ENCODE measurements at regions not wholly inside any gene's neighbourhood (a gene's known extent, or its start where the extent isn't known, plus 50 kb on each side); places are given as distances from the start of the nearest gene placed in this dataset.

DNA sequence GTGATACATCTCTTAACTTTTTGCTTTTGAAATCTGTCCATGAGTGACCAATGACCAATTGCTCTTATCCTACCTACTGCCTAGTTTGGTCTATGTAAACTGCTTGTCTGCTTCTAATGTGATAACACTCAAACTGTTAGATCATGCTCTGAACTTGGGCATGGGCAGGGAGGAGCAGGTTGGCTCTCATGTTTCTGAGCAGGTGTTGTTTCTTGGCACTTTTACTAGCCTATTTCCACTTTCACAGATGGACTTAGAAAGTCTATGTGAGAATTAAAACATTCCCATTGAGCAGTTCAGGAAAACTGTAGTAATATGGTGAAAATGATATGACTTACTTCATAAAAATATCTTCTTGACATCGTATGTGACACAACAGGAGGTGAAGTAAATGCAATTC lies 538.4 kb downstream of the HACE1 start:
- TF ChIP-seq CTCF (IDR thresholded peaks at IDR 0.05): no peak
- TF ChIP-seq USF1 (IDR thresholded peaks at IDR 0.05; ENCODE audit: borderline replicate concordance, low read depth): no peak
- TF ChIP-seq RAD21 (IDR thresholded peaks at IDR 0.05; ENCODE audit: low read length): no peak
- no peak for TF ChIP-seq SMC3 (IDR thresholded peaks at IDR 0.05; ENCODE audit: low read depth, low read length)
- no peak for TF ChIP-seq YY1 (IDR thresholded peaks at IDR 0.05; ENCODE audit: low read depth)
- no peak for TF ChIP-seq POLR2AphosphoS5 (IDR thresholded peaks at IDR 0.05; ENCODE audit: low read depth, low read length)
- TF ChIP-seq, protein P1, sequence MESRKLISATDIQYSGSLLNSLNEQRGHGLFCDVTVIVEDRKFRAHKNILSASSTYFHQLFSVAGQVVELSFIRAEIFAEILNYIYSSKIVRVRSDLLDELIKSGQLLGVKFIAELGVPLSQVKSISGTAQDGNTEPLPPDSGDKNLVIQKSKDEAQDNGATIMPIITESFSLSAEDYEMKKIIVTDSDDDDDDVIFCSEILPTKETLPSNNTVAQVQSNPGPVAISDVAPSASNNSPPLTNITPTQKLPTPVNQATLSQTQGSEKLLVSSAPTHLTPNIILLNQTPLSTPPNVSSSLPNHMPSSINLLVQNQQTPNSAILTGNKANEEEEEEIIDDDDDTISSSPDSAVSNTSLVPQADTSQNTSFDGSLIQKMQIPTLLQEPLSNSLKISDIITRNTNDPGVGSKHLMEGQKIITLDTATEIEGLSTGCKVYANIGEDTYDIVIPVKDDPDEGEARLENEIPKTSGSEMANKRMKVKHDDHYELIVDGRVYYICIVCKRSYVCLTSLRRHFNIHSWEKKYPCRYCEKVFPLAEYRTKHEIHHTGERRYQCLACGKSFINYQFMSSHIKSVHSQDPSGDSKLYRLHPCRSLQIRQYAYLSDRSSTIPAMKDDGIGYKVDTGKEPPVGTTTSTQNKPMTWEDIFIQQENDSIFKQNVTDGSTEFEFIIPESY (IDR thresholded peaks at IDR 0.05; ENCODE audit: borderline replicate concordance, low read depth): no peak
- TF ChIP-seq NFIC (IDR thresholded peaks at IDR 0.05; ENCODE audit: borderline replicate concordance): no peak
- TF ChIP-seq REST (IDR thresholded peaks at IDR 0.05; ENCODE audit: low read depth, low read length): no peak
- no peak for TF ChIP-seq RCOR1 (IDR thresholded peaks at IDR 0.05; ENCODE audit: low read length)
